GM18505 (cell line): ENCODE measurements at regions not wholly inside any gene's neighbourhood (a gene's known extent, or its start where the extent isn't known, plus 50 kb on each side); places are given as distances from the start of the nearest gene placed in this dataset.

Experiments
- ATAC-seq: cut with Tn5 transposase; IDR thresholded peaks from one replicate; pipeline ENCODE4 v1.9.1; 2021; ENCODE audit not compliant: unreplicated experiment
- POLR2A ChIP-seq: IDR thresholded peaks from 4 replicates; pipeline ENCODE4 v1.6.1; 2011; ENCODE audit warnings: borderline replicate concordance; ENCODE audit not compliant: insufficient read depth, insufficient read length; ENCODE audit errors: extremely low read depth

DNA sequence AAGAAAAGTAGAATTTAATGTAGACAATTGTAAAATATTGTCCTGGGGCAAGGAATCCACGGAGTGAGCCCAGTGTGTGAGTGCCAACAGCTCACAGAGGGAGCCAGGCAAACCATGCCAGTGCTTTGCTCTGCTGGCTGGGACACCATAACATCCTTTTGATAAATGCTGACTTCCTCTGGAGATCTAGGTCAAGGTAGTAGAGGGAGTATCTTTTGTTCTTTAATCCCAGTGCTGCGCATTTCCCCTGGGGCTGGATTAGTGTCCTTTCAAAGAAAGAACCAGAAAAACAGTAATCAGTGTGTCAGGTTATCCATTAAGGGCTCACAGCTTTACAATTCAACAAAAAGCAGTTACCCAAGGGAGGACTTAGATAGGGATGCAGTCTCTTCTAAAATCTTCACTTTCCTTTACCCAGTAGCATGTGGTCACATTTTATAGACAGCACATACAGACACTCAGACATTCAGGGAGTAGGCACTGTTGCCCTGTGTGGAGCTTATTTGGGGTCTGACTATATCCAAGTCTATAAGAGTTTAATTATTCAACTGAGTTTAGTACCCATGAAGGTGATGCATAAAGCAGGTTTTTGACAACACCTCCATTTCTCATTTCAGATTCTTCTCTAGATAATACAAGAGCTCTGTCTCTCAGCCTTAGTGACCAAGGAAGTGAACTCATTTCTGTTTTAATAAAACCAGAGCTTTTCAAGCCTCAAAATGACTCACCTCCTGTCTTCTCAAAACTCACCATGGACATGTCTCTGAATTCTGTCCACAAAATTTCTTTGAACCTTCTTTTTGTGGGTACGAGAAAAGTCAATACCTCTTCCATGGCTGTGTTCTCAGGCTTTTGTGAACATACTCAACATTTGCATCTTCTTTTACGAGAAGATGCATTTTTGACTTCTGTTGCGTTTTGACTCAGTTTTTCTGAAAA, 215.3 kb downstream of the BRINP2 start:
- ATAC-seq: no peak
- TF ChIP-seq POLR2A: no peak

DNA sequence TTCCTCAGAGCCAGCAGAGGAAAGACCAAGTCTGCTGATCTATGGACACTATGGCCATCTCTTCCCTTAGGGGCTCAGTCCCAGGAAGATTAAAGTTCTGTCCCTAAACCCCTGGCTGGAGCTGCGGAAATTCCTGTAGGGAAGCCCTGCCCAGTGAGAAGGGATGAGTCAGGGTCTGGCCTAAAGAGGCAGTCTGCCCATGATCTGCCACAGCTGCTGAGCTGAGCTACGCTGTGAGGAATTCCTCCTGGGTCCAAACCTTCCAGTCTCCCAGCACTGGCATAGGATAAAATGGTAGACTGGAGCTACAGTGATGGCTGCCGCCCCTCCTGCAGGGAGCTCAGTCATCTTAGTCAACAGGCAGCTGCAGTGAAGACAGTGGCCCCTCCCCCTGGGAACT, 213.7 kb downstream of the BRINP2 start:
- no peak for TF ChIP-seq POLR2A
- no peak for ATAC-seq

GRCh38 chr1:177383715-177384114, 213.0 kb downstream of the BRINP2 start:
- no peak for ATAC-seq
- no peak for TF ChIP-seq POLR2A

- ATAC-seq: no peak
- no peak for TF ChIP-seq POLR2A
Measured at GRCh38 chr1:177377866-177378265, 207.1 kb downstream of the BRINP2 start.

DNA sequence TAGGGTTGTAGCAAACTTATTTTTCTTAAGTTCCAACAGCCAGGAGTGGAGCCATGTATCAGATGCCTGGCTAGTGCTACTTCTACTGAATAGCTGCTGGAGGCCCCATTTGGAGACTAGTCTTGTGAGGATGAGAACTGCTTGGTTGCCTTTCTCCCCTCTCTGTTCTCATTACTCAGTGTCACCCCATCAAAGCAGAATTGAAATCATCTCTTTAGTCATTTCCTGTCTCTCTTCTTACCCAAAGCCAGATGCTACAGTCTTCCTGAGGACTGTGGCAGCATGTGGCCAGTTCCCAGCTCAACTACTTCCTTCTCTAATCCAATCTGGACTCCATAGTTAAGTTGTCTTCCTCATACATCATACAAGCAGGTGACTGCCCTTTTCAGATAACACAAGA, 197.5 kb downstream of the BRINP2 start:
- ATAC-seq: no peak
- no peak for TF ChIP-seq POLR2A

- no peak for TF ChIP-seq POLR2A
- no peak for ATAC-seq
Measured at GRCh38 chr1:177366091-177366490, 195.3 kb downstream of the BRINP2 start.

GRCh38 chr1:177360791-177361190, 190.0 kb downstream of the BRINP2 start:
- no peak for TF ChIP-seq POLR2A
- no peak for ATAC-seq

DNA sequence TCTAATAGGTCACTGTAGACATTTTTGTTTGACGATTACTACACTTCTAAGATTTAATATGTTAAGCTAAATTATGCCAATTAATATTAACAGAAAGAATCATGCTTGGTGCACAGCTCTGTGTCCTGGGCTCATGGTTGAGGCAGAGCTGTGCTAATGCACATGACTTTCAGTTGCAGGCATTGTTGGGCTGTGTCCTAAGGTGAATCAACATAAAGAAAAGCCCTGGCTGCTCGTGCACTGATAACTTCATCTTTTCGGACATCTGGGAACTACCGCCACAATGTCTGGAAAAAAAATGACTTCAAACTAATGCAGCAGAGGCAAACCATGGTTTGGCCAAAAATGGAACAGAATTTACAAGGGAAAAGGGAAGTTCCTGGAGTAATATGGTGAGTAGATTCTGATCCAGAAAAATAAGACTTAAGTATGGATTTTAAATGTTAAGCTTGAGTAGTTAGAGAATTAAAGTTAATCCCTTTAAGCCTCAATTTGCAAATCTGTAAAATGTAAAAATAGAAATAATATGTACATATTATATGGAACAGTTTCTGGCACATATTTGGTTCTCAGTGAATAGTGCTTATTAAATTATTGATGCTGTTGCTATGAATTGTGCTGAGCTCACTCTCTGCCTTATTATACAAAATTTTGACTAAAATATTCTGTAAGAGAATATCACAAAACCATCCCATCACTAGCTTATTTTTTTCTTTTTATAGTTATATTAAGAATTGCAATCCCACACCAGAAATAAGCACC, 186.1 kb downstream of the BRINP2 start:
- ATAC-seq: no peak
- no peak for TF ChIP-seq POLR2A

GRCh38 chr1:177355575-177355974, 184.8 kb downstream of the BRINP2 start:
- no peak for TF ChIP-seq POLR2A
- ATAC-seq: no peak

- no peak for TF ChIP-seq POLR2A
- no peak for ATAC-seq
Measured at GRCh38 chr1:177354247-177354646, 183.5 kb downstream of the BRINP2 start.

DNA sequence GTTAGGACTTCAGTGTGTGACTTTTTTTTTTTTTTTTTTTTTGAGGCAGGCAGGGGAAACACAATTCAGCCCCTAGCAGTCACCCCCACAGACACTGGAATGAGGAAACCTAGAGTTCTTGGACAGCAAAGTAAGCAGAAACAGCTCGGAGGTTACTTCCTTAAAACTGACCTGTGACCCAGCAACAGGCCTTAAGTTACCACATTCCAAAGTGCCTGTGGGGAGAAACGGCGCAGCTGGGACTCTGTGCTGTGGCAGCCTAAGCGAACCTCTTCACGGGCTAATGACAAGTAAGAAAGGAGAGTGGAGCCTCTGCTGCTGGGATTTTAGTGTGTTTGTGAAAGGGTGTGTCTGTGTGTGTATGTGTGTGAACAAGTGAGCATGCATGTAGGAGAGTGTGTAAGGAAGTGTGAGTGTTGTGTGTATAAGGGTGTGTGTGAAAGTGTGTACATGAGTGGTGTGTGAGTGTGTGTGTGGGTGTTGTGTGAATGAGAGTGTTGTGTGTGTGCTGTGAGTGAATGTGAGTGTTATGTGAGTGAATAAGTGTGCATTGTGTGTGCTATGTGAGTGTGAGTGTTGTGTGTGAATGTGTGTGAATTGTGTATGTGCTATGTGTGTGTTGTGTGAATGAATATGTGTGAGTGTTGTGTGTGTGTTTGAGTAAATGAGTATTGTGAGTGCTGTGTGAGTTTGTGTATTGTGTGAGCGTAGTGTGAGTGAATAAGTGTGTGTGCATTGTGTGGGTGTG, 180.8 kb downstream of the BRINP2 start:
- no peak for ATAC-seq
- no peak for TF ChIP-seq POLR2A

- TF ChIP-seq POLR2A: no peak
- no peak for ATAC-seq
Measured at GRCh38 chr1:177346790-177347359, 176.1 kb downstream of the BRINP2 start.

DNA sequence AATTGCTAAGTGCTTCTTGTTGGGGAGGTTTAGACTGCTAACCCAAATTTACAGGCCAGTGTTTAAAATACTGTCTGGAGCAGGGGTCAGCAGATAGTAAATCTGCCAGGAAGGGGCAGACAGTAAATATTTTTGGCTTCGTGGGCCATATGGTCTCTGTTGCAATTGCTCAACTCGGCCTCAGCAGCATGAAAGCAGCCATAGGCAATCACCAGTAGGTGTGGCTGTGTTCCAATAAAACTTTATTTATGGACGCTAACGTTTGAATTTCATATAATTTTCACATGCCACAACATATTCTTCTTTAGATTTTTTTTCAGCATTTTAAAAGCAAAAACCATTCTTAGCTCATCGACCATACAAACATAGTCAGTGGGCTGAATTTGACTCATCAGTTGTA, 172.7 kb downstream of the BRINP2 start:
- no peak for TF ChIP-seq POLR2A

GRCh38 chr1:177341773-177342172, 171.0 kb downstream of the BRINP2 start:
- no peak for ATAC-seq
- no peak for TF ChIP-seq POLR2A

More for the DNA sequence above, 172.7 kb downstream of the BRINP2 start:
- ATAC-seq: no peak

DNA sequence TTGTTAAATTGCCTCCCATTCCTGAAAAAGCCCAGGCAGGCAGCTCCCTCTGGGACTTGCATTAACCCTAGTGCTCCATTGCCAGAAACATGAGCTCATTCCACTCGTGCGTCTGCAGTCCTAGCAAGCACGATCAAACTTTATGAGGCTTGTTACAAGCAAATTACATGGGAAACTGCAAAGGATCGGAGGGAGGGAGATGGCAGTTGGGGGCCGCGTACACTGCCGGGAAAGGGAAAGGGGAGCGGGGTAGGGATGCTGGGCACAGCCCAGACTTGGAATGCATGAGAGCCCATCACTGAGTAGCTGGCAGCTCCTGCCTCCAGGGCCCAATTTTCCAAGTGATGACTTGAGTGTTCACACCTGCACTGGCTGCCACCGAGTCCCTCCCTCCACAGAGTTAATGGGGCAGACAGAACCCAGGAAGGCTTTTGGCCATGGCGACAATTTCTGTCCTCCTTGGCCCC, 169.9 kb downstream of the BRINP2 start:
- ATAC-seq: no peak
- no peak for TF ChIP-seq POLR2A
